ENCODE measurements at regions not wholly inside any gene's neighbourhood (a gene's known extent, or its start where the extent isn't known, plus 50 kb on each side); places are given as distances from the start of the nearest gene placed in this dataset.
"Not testable (repeated sequence)": the region's sequence is repeated elsewhere in the genome, so short reads cannot be mapped to it uniquely, and the experiment has no call there.

DNA sequence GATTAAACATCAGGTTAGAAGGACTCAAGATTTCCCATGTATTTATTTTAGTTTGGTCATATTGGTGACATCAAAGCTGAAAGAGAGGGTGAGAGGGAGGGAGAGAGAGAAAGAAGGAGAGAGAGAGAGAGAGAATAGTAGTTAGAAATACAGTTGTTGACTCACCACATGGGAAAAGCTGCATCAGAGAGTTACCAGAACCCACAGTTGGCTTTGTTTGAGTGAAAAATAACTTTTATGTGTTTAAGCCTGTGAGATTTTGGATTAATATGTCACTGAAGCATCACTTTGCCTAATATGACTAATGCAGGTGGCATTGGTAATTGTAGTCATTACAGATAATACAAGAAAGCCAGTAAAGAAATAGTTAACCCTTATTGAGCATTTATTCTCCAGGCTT, 303.9 kb downstream of the REEP3 start:
- Histone ChIP-seq H3K4me2 (replicated peaks; ENCODE audit: low read depth, low read length, poor library complexity, severe bottlenecking) (no peak overlapping the region), H3K9me3 (ENCODE audit: control extremely low read depth in 1 of 3, control insufficient read depth in 2 of 3, insufficient read depth in 1 of 3, low read length in 2 of 3) (peaks cover 0 to 2% (median 0%) of the 10 kb centered on the region in 3 donors), H3K27ac (ENCODE audit: low read length in 2 of 2) (no peak overlapping the region), H4K20me1 (ENCODE audit: control insufficient read depth, insufficient read depth, low read length, poor library complexity, severe bottlenecking) (no peaks in the 10 kb centered on the region), H3K9ac (ENCODE audit: low read length) (no peak overlapping the region), H3K4me3 (ENCODE audit: control extremely low read depth in 1 of 5, extremely low read depth in 1 of 5, insufficient read depth in 1 of 5, low read depth in 2 of 5, low read length in 4 of 5) (no peak overlapping the region), H3K36me3 (replicated peaks in 1 of 2; ENCODE audit: control extremely low read depth in 1 of 2, control insufficient read depth in 1 of 2, extremely low read depth in 1 of 2, insufficient read depth in 2 of 2, low read length in 1 of 2) (no peaks in the 10 kb centered on the region), H2AFZ (ENCODE audit: insufficient read depth, low read depth, low read length, poor library complexity, severe bottlenecking) (no peak overlapping the region), H3K4me1 (ENCODE audit: control insufficient read depth in 2 of 2, insufficient read depth in 2 of 2, low read length in 2 of 2) (no peaks in the 10 kb centered on the region), H3K79me2 (ENCODE audit: control insufficient read depth, insufficient read depth, low read length) (no peaks in the 10 kb centered on the region), H3K27me3 (replicated peaks in 1 of 4; ENCODE audit: control extremely low read depth in 1 of 4, control insufficient read depth in 3 of 4, insufficient read depth in 4 of 4, low read length in 3 of 4) (peaks cover 0 to 8% (median 4%) of the 10 kb centered on the region in 4 experiments)
- ChIA-PET POLR2A (no interaction called here), CTCF (no interaction called here)
- DNase-seq, result no peak
- Mint-ChIP-seq H3K27me3 (peaks cover 31% of the 10 kb centered on the region), H3K27ac (no peak overlapping the region), H3K4me3 (no peak overlapping the region), H3K4me1 (no peaks in the 10 kb centered on the region), H3K9me3 (ENCODE audit: insufficient read depth) (no peaks in the 10 kb centered on the region)
- no peak for ATAC-seq (ENCODE audit: low read depth)
- TF ChIP-seq, protein P1, sequence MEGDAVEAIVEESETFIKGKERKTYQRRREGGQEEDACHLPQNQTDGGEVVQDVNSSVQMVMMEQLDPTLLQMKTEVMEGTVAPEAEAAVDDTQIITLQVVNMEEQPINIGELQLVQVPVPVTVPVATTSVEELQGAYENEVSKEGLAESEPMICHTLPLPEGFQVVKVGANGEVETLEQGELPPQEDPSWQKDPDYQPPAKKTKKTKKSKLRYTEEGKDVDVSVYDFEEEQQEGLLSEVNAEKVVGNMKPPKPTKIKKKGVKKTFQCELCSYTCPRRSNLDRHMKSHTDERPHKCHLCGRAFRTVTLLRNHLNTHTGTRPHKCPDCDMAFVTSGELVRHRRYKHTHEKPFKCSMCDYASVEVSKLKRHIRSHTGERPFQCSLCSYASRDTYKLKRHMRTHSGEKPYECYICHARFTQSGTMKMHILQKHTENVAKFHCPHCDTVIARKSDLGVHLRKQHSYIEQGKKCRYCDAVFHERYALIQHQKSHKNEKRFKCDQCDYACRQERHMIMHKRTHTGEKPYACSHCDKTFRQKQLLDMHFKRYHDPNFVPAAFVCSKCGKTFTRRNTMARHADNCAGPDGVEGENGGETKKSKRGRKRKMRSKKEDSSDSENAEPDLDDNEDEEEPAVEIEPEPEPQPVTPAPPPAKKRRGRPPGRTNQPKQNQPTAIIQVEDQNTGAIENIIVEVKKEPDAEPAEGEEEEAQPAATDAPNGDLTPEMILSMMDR (IDR thresholded peaks at IDR 0.05), result no peak
- no peak for TF ChIP-seq EZH2 (IDR thresholded peaks at IDR 0.05; ENCODE audit: borderline replicate concordance, insufficient read depth, low read depth, low read length, poor library complexity, severe bottlenecking)
- intact Hi-C loops (cut with micrococcal nuclease), result no loop called here

DNA sequence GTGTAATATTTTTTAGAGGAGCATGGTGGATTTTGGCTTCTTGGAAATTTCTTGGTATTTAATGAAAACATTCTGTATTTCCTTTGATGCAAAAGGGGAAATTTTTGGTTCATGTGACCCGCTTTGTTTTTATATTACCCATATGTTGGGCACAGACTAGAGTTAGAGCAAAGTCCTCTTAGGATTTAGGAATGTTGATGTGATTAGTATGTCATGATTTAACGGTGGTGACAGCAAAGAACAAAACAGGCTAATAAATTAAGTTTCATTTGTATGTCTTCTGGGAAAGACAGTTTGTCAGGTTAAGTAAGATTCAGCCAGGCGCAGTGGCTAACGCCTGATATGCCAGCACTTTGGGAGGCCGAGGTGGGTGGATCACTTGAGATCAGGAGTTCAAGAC, 304.6 kb downstream of the REEP3 start:
- Histone ChIP-seq H3K9ac (ENCODE audit: low read length) (no peak overlapping the region), H3K27me3 (replicated peaks in 1 of 4; ENCODE audit: control extremely low read depth in 1 of 4, control insufficient read depth in 3 of 4, insufficient read depth in 4 of 4, low read length in 3 of 4) (peaks cover 0 to 8% (median 4%) of the 10 kb centered on the region in 4 experiments), H3K79me2 (ENCODE audit: control insufficient read depth, insufficient read depth, low read length) (no peaks in the 10 kb centered on the region), H3K27ac (ENCODE audit: low read length in 2 of 2) (no peak overlapping the region), H3K4me2 (replicated peaks; ENCODE audit: low read depth, low read length, poor library complexity, severe bottlenecking) (no peak overlapping the region), H4K20me1 (ENCODE audit: control insufficient read depth, insufficient read depth, low read length, poor library complexity, severe bottlenecking) (no peaks in the 10 kb centered on the region), H3K9me3 (ENCODE audit: control extremely low read depth in 1 of 3, control insufficient read depth in 2 of 3, insufficient read depth in 1 of 3, low read length in 2 of 3) (peaks cover 0 to 2% (median 0%) of the 10 kb centered on the region in 3 donors), H3K4me1 (ENCODE audit: control insufficient read depth in 2 of 2, insufficient read depth in 2 of 2, low read length in 2 of 2) (no peaks in the 10 kb centered on the region), H3K36me3 (replicated peaks in 1 of 2; ENCODE audit: control extremely low read depth in 1 of 2, control insufficient read depth in 1 of 2, extremely low read depth in 1 of 2, insufficient read depth in 2 of 2, low read length in 1 of 2) (no peaks in the 10 kb centered on the region), H3K4me3 (ENCODE audit: control extremely low read depth in 1 of 5, extremely low read depth in 1 of 5, insufficient read depth in 1 of 5, low read depth in 2 of 5, low read length in 4 of 5) (no peak overlapping the region), H2AFZ (ENCODE audit: insufficient read depth, low read depth, low read length, poor library complexity, severe bottlenecking) (no peak overlapping the region)
- Mint-ChIP-seq H3K4me1 (no peaks in the 10 kb centered on the region), H3K4me3 (no peak overlapping the region), H3K27me3 (peaks cover 31% of the 10 kb centered on the region), H3K9me3 (ENCODE audit: insufficient read depth) (no peaks in the 10 kb centered on the region), H3K27ac (no peak overlapping the region)
- TF ChIP-seq, protein P1 (IDR thresholded peaks at IDR 0.05), result no peak
- no peak for TF ChIP-seq EZH2 (IDR thresholded peaks at IDR 0.05; ENCODE audit: borderline replicate concordance, insufficient read depth, low read depth, low read length, poor library complexity, severe bottlenecking)
- POLR2A ChIA-PET, result no interaction called here
- ATAC-seq (ENCODE audit: low read depth) (no peak), DNase-seq (no peak)
- CTCF ChIA-PET, result no interaction called here
- 87% methylated on average over 2 of the region's 5 CpGs for WGBS (ENCODE audit: insufficient coverage)
- intact Hi-C loops (cut with micrococcal nuclease), result no loop called here

DNA sequence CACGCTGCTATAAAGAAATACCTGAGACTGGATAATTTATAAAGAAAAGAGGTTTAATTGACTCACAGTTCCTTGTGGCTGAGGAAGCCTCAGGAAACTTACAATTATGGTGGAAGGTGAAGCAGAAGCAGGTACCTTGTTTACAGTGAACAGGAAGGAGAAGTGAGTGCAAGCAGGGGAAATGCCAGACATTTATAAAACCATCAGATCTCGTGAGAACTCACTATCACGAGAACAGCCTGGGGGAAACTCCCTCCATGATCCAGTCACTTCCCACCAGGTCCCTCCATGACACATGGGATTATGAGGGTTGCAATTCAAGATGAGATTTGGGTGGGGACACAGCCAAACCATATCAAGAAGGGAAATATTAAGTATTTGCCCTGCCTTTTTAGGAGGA, 305.8 kb downstream of the REEP3 start:
- intact Hi-C loops (cut with micrococcal nuclease); H3K27me3 ChIP-seq (replicated peaks in 1 of 4; ENCODE audit: control extremely low read depth in 1 of 4, control insufficient read depth in 3 of 4, insufficient read depth in 4 of 4, low read length in 3 of 4); H3K79me2 ChIP-seq (ENCODE audit: control insufficient read depth, insufficient read depth, low read length); H2AFZ ChIP-seq (ENCODE audit: insufficient read depth, low read depth, low read length, poor library complexity, severe bottlenecking); DNase-seq; ATAC-seq (ENCODE audit: low read depth); POLR2A ChIA-PET; CTCF ChIA-PET; H3K36me3 ChIP-seq (replicated peaks in 1 of 2; ENCODE audit: control extremely low read depth in 1 of 2, control insufficient read depth in 1 of 2, extremely low read depth in 1 of 2, insufficient read depth in 2 of 2, low read length in 1 of 2); H4K20me1 ChIP-seq (ENCODE audit: control insufficient read depth, insufficient read depth, low read length, poor library complexity, severe bottlenecking); H3K4me1 ChIP-seq (ENCODE audit: control insufficient read depth in 2 of 2, insufficient read depth in 2 of 2, low read length in 2 of 2); H3K9me3 Mint-ChIP-seq (ENCODE audit: insufficient read depth); H3K27ac Mint-ChIP-seq; H3K4me1 Mint-ChIP-seq; H3K4me2 ChIP-seq (replicated peaks; ENCODE audit: low read depth, low read length, poor library complexity, severe bottlenecking); H3K4me3 Mint-ChIP-seq; H3K9ac ChIP-seq (ENCODE audit: low read length); H3K4me3 ChIP-seq (ENCODE audit: control extremely low read depth in 1 of 5, extremely low read depth in 1 of 5, insufficient read depth in 1 of 5, low read depth in 2 of 5, low read length in 4 of 5); H3K9me3 ChIP-seq (ENCODE audit: control extremely low read depth in 1 of 3, control insufficient read depth in 2 of 3, insufficient read depth in 1 of 3, low read length in 2 of 3); H3K27ac ChIP-seq (ENCODE audit: low read length in 2 of 2): not testable (repeated sequence)
- WGBS (ENCODE audit: insufficient coverage), result 83% methylated on average over 1 of the region's 3 CpGs
- peaks cover 25% of the 10 kb centered on the region for H3K27me3 Mint-ChIP-seq

Measured in B cell (primary cell).